Stimulated activated CD8-positive, alpha-beta memory T cell treated with anti-CD3 and anti-CD28 coated beads, Interleukin-7, amount 100 ng/mL, for 4 hours (primary cell): ENCODE measurements at regions not wholly inside any gene's neighbourhood (a gene's known extent, or its start where the extent isn't known, plus 50 kb on each side); places are given as distances from the start of the nearest gene placed in this dataset.

Experiments used
- DNase-seq, 2 donors: peaks; one replicate each; pipeline ENCODE4 v3.0.0-alpha.2; 2020; ENCODE audit warnings: low read depth in 2 of 2

- DNase-seq: no peak
Observed at GRCh38 chr2:126568734-126569133, 87.2 kb upstream of the GYPC start.

- DNase-seq: no peak
Observed at GRCh38 chr2:126571403-126571802, 84.6 kb upstream of the GYPC start.

GRCh38 chr2:126575631-126576030 lies 80.3 kb upstream of the GYPC start:
- DNase-seq: no peak

- DNase-seq: no peak
Observed at GRCh38 chr2:126579868-126580267, 76.1 kb upstream of the GYPC start.

GRCh38 chr2:126586317-126586716 lies 69.6 kb upstream of the GYPC start:
- no peak for DNase-seq

DNA sequence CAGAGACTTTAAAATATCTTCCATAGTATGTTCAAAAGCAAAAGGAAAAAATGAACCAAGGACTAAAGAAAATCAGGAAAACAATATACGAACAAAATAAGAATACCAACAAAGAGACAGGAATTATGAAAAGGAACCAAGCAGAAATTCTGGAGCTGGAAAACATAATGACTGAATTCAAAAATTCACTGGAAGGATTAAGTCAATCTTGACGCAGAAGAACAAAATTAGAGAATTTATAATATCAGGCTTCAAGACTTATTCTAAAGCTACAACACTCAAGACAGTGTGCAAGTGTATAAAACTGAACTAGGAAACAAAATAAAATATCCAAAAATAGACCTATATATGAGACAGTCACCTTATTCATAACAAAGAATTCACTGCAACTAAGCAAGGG lies 56.9 kb upstream of the GYPC start:
- DNase-seq: no peak

DNA sequence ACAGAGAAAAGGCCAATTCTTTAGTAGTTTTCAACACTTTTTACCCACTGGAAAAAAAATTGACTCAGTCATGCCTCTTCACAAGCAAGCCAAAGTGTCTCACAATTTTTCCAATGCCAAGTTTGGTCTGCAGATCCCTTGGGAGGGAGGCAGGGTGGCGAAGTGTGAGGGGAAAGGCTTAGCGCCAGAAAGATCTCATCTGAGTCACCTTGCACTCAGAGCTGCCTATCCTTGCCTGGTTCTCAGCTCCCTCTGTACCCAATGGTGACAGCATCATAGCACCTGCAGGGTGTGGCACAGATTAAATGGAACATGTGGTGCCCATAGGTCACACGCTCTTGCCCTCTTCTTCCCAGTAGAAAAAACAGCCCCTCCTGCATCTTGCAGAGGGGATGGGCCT lies 55.2 kb upstream of the GYPC start:
- no peak for DNase-seq

DNA sequence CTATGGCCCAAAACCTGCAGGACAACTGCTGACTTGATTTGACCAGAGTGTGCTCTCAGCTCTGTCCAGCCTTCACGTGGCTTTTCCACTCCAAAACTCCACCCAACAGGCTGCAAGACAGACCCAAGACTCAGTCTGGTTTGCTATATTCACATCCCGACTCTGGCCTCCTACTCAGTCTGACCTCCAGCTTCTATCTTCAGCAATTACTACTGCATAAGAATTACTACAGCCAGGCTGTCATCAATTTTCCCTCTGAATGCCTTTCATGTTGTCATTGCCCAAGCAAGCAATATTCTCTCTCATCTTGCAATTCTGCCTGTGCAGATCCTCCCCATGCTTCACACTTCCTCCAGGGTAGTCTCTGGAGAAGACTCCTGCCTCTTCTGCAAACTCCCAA lies 53.6 kb upstream of the GYPC start:
- DNase-seq: no peak
